ENCODE measurements at regions not wholly inside any gene's neighbourhood (a gene's known extent, or its start where the extent isn't known, plus 50 kb on each side); places are given as distances from the start of the nearest gene placed in this dataset.
"Not testable (repeated sequence)": the region's sequence is repeated elsewhere in the genome, so short reads cannot be mapped to it uniquely, and the experiment has no call there.

DNA sequence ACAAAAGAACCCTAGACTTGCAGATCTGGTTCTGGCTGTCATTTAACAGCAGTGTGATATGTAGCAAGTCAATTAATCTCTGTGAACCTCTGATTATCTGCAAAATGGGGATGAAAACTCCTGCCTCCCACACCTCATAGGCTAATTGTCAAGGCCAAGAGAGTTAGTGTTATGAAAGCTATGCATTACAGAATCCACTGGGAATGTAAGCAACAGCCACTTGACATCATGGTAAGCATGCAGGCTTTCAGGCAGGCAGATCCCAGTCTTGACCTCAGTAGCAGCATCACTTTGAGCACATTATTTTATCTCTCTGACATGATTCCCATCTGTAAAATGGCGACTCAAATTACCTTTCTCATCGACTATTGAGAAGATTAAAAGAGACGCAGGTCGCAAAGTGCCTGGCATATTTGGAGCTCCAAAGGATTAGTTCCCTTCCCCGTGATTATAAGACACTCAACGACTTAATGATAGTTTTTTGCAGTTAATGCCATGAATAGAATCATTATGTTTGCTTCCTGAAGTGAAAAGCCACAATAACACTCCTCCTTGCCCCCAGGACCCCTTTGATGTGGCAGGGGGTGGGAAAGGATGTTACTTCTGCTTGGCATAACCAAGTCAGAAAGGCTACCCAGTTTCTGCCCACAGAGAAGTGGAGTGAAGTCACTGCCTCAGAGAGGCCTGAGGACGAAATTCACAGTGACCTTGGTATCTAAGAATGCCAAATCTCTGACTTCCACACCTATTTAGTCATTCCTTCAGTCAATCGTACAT is 273.0 kb upstream of the NFIA start:
- no peak for DNase-seq (ENCODE audit: low read depth)

DNA sequence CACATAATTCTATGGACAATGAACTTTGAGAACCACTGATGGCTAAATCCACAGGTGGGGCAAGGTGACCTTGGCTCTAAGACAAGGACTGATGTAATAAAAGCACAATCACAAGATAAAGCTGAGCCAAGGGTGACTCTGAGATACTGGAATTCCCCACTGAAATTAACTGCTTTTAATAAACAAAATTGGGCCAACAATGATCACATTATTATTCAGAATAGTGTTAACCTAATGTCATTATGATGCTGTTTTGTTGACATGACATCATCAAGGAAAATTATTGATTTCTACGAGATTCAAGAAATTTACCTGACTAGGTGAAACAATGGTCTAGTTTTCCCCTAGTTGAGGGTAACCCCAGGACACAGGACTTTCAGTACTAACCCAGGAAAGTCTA is 273.7 kb upstream of the NFIA start:
- no peak for DNase-seq (ENCODE audit: low read depth)

DNA sequence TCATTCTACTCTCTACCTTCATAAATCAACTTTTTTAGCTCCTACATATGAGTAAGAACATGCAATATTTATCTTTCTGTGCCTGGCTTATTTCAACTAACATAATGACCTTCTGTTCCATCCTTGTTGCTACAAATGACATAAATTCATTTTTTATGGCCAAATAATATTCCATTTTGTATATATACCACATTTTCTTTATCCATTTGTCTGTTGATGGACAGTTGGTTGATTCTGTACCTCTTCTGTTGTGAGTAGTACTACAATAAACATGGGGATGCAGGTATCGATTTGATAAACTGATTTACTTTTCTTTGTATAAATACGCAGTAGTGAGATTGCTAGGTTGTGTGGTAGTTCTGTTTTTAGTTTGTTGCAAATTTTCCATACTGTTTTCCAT is 279.5 kb upstream of the NFIA start:
- no peak for DNase-seq (ENCODE audit: low read depth)

DNA sequence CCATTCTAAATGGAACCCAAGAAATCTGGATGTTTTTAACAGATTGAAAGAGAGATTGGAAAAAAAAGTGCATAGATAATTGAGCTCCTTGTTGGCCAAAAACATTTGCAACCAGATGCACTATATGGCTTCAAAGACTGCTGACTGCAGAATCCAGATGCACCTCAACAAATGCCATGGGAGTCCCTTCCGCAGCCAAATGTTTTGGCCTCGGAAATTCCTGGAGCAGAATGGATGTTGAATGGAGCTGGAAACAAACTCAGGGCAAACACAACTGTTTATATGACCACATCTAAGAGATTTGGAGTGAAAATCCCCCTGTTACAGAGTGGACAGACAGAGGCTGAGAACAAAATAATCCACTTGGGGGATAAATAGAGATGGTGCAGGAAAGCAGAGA is 285.0 kb upstream of the NFIA start:
- no peak for DNase-seq (ENCODE audit: low read depth)

- no peak for DNase-seq (ENCODE audit: low read depth)
These were observed 291.1 kb upstream of the NFIA start for GRCh38 chr1:60791226-60791625.

DNA sequence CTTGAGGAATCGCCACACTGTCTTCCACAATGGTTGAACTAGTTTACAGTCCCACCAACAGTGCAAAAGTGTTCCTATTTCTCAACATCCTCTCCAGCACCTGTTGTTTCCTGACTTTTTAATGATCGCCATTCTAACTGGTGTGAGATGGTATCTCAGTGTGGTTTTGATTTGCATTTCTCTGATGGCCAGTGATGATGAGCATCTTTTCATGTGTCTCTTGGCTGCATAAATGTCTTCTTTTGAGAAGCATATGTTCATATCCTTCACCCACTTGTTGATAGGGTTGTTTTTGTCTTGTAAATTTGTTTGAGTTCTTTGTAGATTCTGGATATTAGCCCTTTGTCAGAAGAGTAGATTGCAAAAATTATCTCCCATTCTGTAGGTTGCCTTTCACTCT is 309.3 kb upstream of the NFIA start:
- DNase-seq (ENCODE audit: low read depth): not testable (repeated sequence)

GRCh38 chr1:60769082-60769481 is 313.3 kb upstream of the NFIA start:
- DNase-seq (ENCODE audit: low read depth): no peak

GRCh38 chr1:60765204-60765603 is 317.2 kb upstream of the NFIA start:
- DNase-seq (ENCODE audit: low read depth): no peak

DNA sequence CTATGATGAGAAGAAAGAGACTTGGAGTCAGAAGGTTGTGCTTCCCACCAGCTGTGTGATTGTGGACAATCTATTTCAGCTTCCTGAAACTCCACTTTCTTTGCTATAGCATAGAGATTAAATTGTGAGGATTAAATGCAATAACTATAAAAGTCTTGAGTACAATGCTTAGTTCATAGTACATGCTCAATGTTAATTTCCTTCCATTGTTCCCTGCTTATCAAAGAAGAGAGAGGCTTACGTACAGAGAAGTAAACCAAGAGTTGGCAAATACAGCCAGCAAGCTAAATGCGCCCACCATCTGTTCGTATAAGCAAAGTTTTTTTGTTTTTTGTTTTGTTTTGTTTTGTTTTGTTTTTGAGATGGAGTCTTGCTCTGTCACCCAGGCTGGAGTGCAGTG is 317.9 kb upstream of the NFIA start:
- DNase-seq (ENCODE audit: low read depth): no peak

DNA sequence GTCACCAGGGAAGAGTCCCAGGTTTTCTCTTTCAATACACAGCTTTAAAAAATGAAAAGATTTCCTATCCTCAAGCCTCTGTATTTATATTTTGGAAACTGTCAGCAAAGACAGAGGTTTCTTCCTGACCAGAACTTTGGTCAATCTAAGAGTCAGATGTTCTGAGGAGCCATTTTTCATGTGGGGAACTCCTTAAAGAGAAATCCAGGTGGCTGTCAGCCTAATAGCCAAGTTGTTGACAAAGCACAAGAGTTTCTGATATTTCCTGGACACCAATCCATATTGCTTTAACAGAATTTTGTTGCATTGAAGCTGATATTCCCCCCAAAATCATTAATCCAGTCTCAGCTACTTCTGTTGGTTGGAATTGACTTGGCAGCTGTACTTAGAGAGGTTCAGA is 318.6 kb upstream of the NFIA start:
- no peak for DNase-seq (ENCODE audit: low read depth)

DNA sequence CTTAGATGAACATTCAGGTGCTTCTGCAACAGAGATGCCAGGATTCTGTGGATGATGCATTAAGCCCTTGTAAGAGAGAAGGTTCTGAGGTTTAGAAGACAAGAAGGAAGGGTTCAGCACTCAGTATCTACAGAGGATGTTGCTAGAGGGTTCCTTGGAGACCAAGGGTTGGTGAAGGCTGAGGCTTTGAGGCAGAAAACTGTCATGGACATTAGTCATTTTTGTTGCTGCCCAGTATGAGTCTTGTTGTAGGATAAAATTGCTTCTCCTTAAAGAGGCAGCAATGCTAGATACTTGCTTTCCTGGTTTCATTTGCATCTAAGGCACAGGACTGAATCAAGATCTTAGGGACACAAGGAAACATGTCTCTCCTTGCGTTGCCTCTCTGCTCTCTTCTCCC is 319.4 kb upstream of the NFIA start:
- no peak for DNase-seq (ENCODE audit: low read depth)

DNA sequence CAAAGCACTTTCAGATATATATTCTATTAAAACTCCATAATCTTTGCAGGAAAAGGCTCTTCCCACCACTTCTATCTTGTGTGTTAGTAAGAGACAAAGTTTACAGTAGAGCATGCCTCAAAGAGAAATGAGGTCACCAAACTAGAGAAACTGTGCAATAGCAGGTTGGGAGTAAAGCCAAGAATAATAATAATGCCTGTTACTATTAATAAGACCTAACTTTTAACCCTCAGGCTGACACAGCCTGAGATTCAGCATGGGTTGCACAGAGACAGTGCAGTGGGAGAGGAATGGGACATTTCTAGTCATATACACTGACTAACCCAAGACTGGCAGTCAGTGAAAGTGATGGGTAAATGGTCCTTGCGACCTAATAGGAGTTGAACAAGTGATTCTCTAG is 320.2 kb upstream of the NFIA start:
- no peak for DNase-seq (ENCODE audit: low read depth)

- no peak for DNase-seq (ENCODE audit: low read depth)
These were observed 323.1 kb upstream of the NFIA start for GRCh38 chr1:60759291-60759690.

DNA sequence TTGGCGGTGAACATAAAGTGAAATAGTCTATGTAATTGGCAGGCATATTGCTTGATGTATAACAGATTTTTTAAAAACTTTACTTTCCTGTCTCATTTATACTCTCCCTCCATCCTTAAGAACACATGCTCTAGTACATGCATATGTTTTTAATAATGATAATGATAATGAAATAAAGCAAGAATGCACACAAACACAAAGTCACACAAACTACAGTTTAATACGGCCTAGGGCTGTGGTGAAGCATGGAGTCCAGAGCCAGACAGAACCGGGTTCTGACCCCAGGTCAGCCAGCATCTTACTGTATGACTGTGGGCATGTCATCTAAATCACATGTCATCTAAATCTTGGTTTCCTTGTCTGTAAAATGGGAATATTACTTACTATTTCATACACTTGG is 324.9 kb upstream of the NFIA start:
- DNase-seq (ENCODE audit: low read depth): no peak

DNA sequence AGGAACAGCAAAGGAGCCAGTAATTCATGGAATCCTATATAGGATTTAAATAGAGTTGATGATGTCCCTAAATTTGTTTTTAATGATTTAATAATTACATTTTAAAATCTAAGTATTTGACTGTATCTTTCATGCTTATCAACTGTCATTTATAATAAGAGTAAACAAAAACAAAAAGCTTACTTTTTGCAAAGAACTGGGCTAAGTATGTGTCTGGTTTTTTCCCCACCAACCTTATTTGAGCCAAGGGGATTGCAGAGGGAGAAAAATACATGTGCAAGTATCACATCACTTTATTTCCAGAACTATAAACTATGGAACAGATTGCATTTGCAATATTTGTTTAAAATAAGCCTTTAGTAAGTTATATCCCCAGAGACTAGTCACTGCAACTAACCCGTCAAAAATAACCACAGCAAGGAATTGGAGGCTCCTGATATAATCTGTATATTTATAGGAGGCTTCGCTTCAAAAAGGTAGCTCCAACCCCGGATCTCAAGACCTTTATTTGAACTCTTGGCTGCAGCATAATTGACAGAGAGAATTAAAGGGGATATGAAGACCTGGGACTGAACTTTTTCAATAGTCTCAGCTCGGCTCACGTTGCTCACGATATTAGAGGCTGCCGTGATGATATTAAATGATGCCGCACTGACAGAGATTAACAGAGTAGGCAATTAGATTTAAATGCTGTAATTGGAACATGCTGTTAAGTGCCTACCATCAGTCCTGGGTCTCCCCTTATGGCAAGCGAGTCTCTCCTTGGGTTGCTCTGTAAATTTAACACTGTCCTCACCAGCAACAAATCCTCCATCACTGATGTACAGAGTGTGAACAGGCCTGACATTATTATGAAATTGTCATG is 329.1 kb upstream of the NFIA start:
- no peak for DNase-seq (ENCODE audit: low read depth)

DNA sequence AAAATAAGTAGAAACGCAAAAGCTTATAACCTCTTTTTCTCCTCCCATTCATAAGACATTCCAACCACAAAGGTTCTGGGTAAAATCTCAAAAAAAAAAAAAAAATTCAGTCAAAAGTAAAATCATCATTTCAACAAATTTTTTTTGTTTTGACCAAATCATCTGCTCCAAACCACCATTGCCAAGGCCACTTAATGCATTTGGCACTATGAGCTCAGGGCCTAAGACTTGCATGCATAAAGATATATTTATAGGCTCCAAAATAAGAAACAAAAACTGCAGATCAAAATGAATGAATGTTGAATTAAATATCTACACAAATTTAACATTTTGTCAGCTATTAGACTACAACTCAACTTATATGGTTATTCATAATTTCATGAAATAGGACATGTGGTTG is 331.1 kb upstream of the NFIA start:
- no peak for DNase-seq (ENCODE audit: low read depth)

DNA sequence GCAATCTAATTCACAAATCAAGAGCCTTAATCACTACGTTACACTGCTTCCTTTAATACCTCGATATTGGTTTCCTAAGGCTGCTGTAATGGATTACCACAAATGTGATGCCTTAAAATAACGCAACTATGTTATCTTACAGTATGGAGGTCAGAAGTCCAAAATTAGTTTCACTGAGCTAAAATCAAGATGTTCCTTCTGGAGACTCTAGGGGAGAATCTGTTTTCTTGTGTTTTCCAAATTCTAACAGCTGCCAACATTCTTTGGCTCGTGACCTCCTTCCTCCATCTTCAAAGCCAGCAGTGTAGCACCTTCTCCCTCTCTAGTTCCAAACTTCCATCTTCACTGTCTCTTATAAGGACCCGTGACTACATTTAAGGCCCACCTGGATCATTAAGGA is 335.0 kb upstream of the NFIA start:
- no peak for DNase-seq (ENCODE audit: low read depth)

DNA sequence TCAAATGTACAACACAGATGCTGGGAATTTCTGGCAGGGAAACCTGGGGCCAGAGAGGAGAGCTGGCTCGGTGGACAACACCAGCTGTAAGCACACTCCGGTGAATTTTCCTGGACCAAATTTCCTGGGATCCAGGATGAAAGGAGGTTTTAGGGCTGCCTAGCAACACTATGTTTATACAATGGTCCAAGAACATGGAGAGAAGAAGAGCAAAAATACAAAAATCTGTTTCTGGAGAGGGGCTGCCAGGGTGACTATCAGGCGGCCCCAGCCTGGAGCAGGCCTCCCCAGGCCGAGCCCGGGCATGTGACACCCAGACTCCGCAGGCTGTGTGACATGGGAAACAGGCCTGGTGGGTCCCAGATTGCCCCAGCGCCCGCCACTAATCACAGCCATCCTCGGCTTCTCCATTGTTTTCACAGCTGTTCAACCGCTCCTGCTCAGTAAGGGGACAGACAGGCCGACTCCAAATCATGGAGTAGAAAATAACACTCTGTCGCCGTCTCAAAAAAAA is 336.0 kb upstream of the NFIA start:
- no peak for DNase-seq (ENCODE audit: low read depth)

- DNase-seq (ENCODE audit: low read depth): no peak
These were observed 336.9 kb upstream of the NFIA start for GRCh38 chr1:60745484-60745883.

- DNase-seq (ENCODE audit: low read depth): no peak
These were observed 340.0 kb upstream of the NFIA start for GRCh38 chr1:60742339-60742738.

DNA sequence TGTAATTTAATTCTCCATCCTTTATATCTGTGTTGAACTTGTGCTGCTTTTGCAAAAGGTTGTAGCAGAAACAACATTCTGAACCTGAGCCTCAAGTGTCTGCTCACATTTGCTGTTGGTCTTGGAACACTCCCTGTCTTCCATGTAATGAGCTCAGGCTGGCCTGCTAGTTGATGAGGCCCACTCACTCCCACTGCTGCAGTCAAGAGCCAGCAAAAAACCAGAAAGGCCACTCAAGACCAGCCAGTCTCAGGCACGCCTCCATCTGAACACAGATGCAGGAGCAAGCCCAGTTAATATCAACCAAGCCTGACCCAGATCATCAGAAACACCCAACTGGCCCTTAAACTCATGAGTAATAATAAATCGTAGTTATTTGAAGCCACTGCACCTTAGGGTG is 342.2 kb upstream of the NFIA start:
- DNase-seq (ENCODE audit: low read depth): no peak

DNA sequence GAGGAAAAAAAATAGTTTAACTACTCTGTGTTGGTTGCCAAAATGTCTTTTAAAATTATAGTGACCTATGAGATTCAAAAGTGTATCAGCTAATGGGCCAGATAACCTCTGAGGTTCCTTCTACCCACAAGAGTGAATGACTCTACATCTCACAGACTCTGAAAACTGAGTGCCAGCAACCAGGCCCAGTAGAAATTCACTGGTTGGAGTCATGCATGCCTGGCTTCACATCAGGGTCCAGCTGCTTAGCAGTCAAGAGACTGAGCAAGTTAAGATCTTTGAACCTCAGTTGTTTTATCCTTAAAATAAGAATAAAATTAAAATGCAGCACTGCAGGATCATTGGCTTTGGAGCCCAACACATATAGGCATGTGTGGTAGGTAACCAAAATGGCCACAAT is 342.6 kb upstream of the NFIA start:
- DNase-seq (ENCODE audit: low read depth): no peak

DNA sequence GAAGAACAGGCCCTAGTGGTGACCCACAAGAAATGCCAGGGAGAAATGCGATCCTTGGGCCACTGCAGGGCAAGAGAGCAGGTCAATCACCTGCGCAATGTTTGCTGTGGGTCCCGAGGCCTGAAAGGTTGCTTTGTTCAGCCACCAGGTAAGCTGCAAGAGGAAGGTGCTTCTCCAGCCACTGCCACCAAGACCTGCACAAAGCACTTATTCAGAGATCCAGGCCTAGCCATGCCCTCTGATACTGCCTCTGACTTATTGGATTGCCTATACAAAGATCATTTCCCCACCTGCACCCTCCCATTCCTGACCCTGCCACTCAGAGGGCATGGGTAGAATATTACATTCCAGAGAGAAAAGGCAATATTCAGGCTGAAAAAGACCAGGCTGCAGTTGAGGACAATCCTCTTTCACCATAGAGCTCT is 349.4 kb upstream of the NFIA start:
- DNase-seq (ENCODE audit: low read depth): no peak
